Mesothelial cell of epicardium (in vitro differentiated cells): ENCODE measurements at regions not wholly inside any gene's neighbourhood (a gene's known extent, or its start where the extent isn't known, plus 50 kb on each side); places are given as distances from the start of the nearest gene placed in this dataset.

Experiments used
- DNase-seq, 2 experiments: peaks; one replicate each; pipeline ENCODE4 v3.0.0; 2021; ENCODE audit warnings: low spot score in 2 of 2; ENCODE audit not compliant: unreplicated experiment in 2 of 2
- H3K27ac Mint-ChIP-seq: 2 replicates; pipeline ENCODE4 v1.8.0; 2021; ENCODE audit warnings: mixed read lengths
- H3K27me3 Mint-ChIP-seq: 2 replicates; pipeline ENCODE4 v1.8.0; 2021; ENCODE audit warnings: low read depth, mixed read lengths
- H3K36me3 Mint-ChIP-seq: 2 replicates; pipeline ENCODE4 v1.8.0; 2021; ENCODE audit warnings: mixed read lengths
- H3K4me1 Mint-ChIP-seq: 2 replicates; pipeline ENCODE4 v1.8.0; 2021; ENCODE audit warnings: mixed read lengths
- H3K4me3 Mint-ChIP-seq: 2 replicates; pipeline ENCODE4 v1.8.0; 2021; ENCODE audit warnings: mild to moderate bottlenecking, moderate library complexity, mixed read lengths
- H3K9me3 Mint-ChIP-seq: 2 replicates; pipeline ENCODE4 v1.8.0; 2021; ENCODE audit warnings: mixed read lengths
- TF ChIP-seq, protein P1 (sequence below): fragments of 200-600 bp; sonication (generic); IDR thresholded peaks from one replicate; pipeline ENCODE4 v1.5.0; 2021; ENCODE audit warnings: antibody characterized with exemption; ENCODE audit not compliant: unreplicated experiment

DNA sequence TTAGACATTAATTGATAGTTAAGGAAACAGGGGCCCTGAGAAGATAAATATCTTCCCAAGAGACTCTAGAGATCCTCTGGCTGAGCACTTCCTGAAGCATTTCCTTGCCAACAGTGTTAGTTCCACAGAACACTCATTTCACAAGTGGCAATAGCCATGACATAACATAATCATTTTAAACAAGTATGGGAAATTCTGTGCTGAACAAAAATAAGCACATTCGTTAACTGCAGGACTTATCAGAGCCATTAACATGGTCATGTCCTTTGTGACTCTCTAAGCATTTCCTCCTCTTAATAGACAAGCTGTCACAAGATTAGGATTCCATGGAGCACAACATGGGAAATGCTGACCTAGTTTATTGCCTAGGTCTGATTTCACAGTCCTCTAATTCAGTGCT, 184.9 kb downstream of the SNX18 start:
- Mint-ChIP-seq H3K36me3 (no peaks in the 10 kb centered on the region), H3K9me3 (no peaks in the 10 kb centered on the region), H3K27ac (no peak overlapping the region), H3K27me3 (no peaks in the 10 kb centered on the region), H3K4me3 (no peak overlapping the region), H3K4me1 (peaks cover 7% of the 10 kb centered on the region)
- TF ChIP-seq, protein P1, sequence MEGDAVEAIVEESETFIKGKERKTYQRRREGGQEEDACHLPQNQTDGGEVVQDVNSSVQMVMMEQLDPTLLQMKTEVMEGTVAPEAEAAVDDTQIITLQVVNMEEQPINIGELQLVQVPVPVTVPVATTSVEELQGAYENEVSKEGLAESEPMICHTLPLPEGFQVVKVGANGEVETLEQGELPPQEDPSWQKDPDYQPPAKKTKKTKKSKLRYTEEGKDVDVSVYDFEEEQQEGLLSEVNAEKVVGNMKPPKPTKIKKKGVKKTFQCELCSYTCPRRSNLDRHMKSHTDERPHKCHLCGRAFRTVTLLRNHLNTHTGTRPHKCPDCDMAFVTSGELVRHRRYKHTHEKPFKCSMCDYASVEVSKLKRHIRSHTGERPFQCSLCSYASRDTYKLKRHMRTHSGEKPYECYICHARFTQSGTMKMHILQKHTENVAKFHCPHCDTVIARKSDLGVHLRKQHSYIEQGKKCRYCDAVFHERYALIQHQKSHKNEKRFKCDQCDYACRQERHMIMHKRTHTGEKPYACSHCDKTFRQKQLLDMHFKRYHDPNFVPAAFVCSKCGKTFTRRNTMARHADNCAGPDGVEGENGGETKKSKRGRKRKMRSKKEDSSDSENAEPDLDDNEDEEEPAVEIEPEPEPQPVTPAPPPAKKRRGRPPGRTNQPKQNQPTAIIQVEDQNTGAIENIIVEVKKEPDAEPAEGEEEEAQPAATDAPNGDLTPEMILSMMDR = no peak
- no peak for DNase-seq

DNA sequence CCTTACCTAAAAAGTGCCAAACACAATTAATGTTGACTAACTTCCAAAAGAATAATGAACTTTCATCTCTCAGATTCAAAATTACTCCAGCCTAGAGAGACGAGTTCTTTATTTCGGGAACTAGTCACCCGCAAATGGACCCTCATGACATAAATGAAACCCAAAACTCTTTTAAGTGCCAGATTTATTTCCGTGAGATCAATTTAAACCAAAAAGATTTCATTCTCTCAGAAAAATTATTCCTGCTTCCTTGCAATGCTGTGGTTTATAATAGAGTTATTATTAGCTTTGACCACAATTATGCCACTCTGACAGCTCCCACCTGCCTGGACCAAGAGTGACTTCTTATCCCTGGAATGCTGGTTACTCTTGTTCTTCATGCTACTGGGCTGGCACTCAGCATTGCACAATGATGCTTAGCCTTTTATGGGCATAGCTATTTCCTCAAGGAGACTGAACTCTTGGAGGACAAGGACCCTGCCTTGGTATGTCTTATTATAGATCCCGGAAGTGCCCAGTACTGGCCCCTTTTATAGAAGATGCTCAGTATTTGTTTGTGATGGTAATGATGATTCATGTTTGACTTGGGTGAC, 183.5 kb downstream of the SNX18 start:
- no peak for DNase-seq
- Mint-ChIP-seq H3K36me3 (no peaks in the 10 kb centered on the region), H3K4me1 (peaks cover 18% of the 10 kb centered on the region), H3K9me3 (no peaks in the 10 kb centered on the region), H3K27me3 (no peaks in the 10 kb centered on the region), H3K27ac (no peak overlapping the region), H3K4me3 (no peak overlapping the region)
- TF ChIP-seq, protein P1 = no peak

DNA sequence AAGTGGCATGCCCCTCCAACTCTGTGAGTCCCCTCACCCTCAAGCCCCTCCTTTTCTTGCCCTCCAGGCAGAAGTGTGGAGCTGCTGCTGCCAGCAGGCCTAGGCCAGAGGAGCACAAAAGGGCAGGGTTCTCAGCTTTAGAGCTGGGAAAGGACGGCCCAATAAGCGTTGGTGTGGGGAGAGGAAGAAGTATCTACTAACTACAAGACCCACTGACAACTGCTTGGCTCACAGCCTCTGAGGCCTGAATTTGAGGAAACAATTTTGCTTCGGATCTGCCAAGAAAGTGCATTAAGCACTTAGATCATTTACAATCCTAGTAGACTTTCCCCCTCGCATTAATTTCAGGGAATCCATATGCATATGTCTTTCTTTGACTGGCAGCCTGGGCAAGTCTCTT, 179.4 kb downstream of the SNX18 start:
- DNase-seq = no peak
- H3K9me3 Mint-ChIP-seq = no peaks in the 10 kb centered on the region
- H3K36me3 Mint-ChIP-seq = no peaks in the 10 kb centered on the region
- H3K4me3 Mint-ChIP-seq = no peak overlapping the region
- H3K27ac Mint-ChIP-seq = no peak overlapping the region
- H3K4me1 Mint-ChIP-seq = peaks cover 29% of the 10 kb centered on the region
- H3K27me3 Mint-ChIP-seq = no peaks in the 10 kb centered on the region
- TF ChIP-seq, protein P1 = no peak

DNA sequence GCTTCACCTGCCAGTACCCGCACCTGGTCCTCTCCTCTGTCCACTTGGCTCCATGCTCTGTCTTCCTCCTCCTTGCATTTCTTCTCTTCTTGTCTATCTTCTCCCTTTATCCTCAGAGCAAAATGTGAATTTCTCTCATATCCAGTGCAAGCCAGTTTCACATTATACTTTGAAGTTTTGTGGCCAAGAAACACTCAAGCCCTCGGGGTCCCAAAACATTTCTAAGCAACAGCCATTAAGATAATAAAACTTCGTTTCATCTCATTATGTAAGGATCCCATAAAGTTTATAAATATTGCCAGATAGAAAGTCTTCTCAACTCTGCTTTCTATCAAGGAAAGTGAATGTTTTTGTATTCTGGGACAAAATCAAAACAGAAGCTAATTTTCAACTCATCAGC, 178.8 kb downstream of the SNX18 start:
- Mint-ChIP-seq H3K9me3 (no peaks in the 10 kb centered on the region), H3K27me3 (no peaks in the 10 kb centered on the region), H3K4me3 (no peak overlapping the region), H3K36me3 (no peaks in the 10 kb centered on the region), H3K27ac (peak overlapping the region; percentile 14), H3K4me1 (peaks cover 27% of the 10 kb centered on the region)
- TF ChIP-seq, protein P1 = no peak
- no peak for DNase-seq

DNA sequence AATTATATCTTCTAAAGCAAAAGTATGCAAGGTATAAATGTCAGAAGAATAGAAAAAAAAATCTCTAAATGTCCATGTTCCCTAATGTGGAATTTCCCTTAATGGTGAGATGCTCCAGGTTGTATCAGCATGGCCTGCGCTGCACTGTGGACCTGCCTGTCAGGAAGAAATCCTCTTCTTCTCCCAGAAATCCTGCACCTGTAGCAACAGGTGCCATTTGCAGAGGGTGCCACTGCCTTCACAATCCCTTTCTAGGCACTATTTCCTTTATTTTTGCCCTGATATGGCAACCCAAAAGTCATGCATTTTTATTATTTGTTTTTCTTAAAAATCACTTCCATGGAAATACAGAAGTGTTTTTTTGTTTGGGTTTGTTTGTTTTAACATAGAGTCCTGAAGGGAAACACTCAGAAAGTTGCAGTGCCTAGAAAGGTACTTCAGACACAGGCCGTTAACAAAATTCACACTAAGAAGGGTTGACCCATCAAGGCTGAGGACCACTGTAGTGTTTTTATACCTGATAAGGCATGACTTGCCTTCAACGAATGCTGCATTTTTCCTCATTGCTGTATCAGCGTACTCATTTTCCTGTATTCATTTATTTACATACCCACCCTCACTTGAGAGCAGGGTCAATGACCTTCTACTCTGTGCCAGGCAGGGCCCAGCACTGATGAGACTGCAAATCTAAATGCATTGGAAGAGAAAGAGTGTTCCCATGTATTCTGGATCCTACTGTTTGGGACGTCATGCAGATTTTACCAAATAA, 177.8 kb downstream of the SNX18 start:
- TF ChIP-seq, protein P1 = no peak
- no peak for DNase-seq
- Mint-ChIP-seq H3K27ac (no peak overlapping the region), H3K4me1 (peaks cover 23% of the 10 kb centered on the region), H3K4me3 (no peak overlapping the region), H3K9me3 (no peaks in the 10 kb centered on the region), H3K27me3 (no peaks in the 10 kb centered on the region), H3K36me3 (no peaks in the 10 kb centered on the region)
